MCF 10A (cell line): ENCODE measurements at regions not wholly inside any gene's neighbourhood (a gene's known extent, or its start where the extent isn't known, plus 50 kb on each side); places are given as distances from the start of the nearest gene placed in this dataset.

Source experiments
- BruUV-seq: library from RNA; stranded (reverse); fragments of 400-500 nt; replicated peaks from 2 replicates; lab custom pipeline; 2021; lab: Mats Ljungman, UMichigan
- CTCF ChIA-PET: fragments of 300-600 bp; sonication (Branson Sonifier 250); formaldehyde crosslinking; extraction: SDS; loops from one replicate; lab custom pipeline; 2021; ENCODE audit warnings: antibody characterized with exemption, inconsistent platforms; lab: Yijun Ruan, JAX
- POLR2A ChIA-PET: fragments of 300-600, 350-650 bp; sonication (Branson Sonifier 250); formaldehyde crosslinking; extraction: SDS; loops from one replicate; lab custom pipeline; 2020; ENCODE audit warnings: antibody characterized with exemption, inconsistent platforms; lab: Yijun Ruan, JAX
- DNase-seq: peaks from one replicate; pipeline ENCODE4 v3.0.0-alpha.2; 2018; ENCODE audit not compliant: unreplicated experiment
- H3K27ac Mint-ChIP-seq: one replicate; pipeline ENCODE4 v1.8.0; 2022; ENCODE audit warnings: mild to moderate bottlenecking, low read depth, mixed read lengths; ENCODE audit not compliant: unreplicated experiment
- H3K27me3 Mint-ChIP-seq: one replicate; pipeline ENCODE4 v1.8.0; 2022; ENCODE audit warnings: mixed read lengths; ENCODE audit not compliant: insufficient read depth, unreplicated experiment
- H3K36me3 Mint-ChIP-seq: one replicate; pipeline ENCODE4 v1.8.0; 2022; ENCODE audit warnings: mild to moderate bottlenecking, moderate library complexity, mixed read lengths; ENCODE audit not compliant: insufficient read depth, unreplicated experiment
- H3K4me1 Mint-ChIP-seq: one replicate; pipeline ENCODE4 v1.8.0; 2022; ENCODE audit warnings: mixed read lengths; ENCODE audit not compliant: insufficient read depth, unreplicated experiment
- H3K4me3 Mint-ChIP-seq: one replicate; pipeline ENCODE4 v1.8.0; 2022; ENCODE audit warnings: mild to moderate bottlenecking, moderate library complexity, mixed read lengths; ENCODE audit not compliant: unreplicated experiment
- H3K9me3 Mint-ChIP-seq: one replicate; pipeline ENCODE4 v1.8.0; 2022; ENCODE audit warnings: mixed read lengths; ENCODE audit not compliant: unreplicated experiment
- CTCF ChIP-seq: fragments of 200-600 bp; IDR thresholded peaks from one replicate; pipeline ENCODE4 v1.8.0; 2022; ENCODE audit warnings: antibody characterized with exemption, mild to moderate bottlenecking; ENCODE audit not compliant: unreplicated experiment
- intact Hi-C: fragments of 100-400 bp; cut with micrococcal nuclease; formaldehyde crosslinking; loops from 2 replicates; pipeline ENCODE4 v1.14.1; 2022

GRCh38 chr3:117790235-117790987 lies 1080.8 kb downstream of the TUSC7 start:
- H3K9me3 Mint-ChIP-seq, result no peaks in the 10 kb centered on the region
- CTCF ChIA-PET, result no interaction called here
- no peak overlapping the region for H3K4me3 Mint-ChIP-seq
- DNase-seq, result no peak
- H3K4me1 Mint-ChIP-seq, result peaks cover 6% of the 10 kb centered on the region
- no peaks in the 10 kb centered on the region for H3K36me3 Mint-ChIP-seq
- TF ChIP-seq CTCF, result no peak
- POLR2A ChIA-PET, result no interaction called here
- BruUV-seq, result no TSS peak
- intact Hi-C loops, result no loop called here
- no peaks in the 10 kb centered on the region for H3K27me3 Mint-ChIP-seq
- no peak overlapping the region for H3K27ac Mint-ChIP-seq

GRCh38 chr3:117793622-117794265 lies 1084.2 kb downstream of the TUSC7 start:
- no peak for DNase-seq
- H3K4me1 Mint-ChIP-seq, result peaks cover 12% of the 10 kb centered on the region
- TF ChIP-seq CTCF, result no peak
- H3K9me3 Mint-ChIP-seq, result no peaks in the 10 kb centered on the region
- no peak overlapping the region for H3K27ac Mint-ChIP-seq
- POLR2A ChIA-PET, result no interaction called here
- CTCF ChIA-PET, result interaction anchor here (0.7 to 0.9 kb wide), 2 partner anchors 20 to 1863 kb away, joined by 3 read pairs; no protein-coding TSS in a partner anchor
- H3K27me3 Mint-ChIP-seq, result no peaks in the 10 kb centered on the region
- no peaks in the 10 kb centered on the region for H3K36me3 Mint-ChIP-seq
- intact Hi-C loops, result no loop called here
- no peak overlapping the region for H3K4me3 Mint-ChIP-seq
- BruUV-seq, result no TSS peak

GRCh38 chr3:117798221-117798620 lies 1088.6 kb downstream of the TUSC7 start:
- H3K9me3 Mint-ChIP-seq, result no peaks in the 10 kb centered on the region
- BruUV-seq, result no TSS peak
- POLR2A ChIA-PET, result no interaction called here

More at GRCh38 chr3:117798221-117798620, 1088.6 kb downstream of the TUSC7 start:
- H3K36me3 Mint-ChIP-seq, result no peaks in the 10 kb centered on the region
- DNase-seq, result no peak
- no peaks in the 10 kb centered on the region for H3K27me3 Mint-ChIP-seq
- intact Hi-C loops, result no loop called here
- CTCF ChIA-PET, result interaction anchor here (0.6 kb wide), 1 partner anchor 1039 kb away, joined by 4 read pairs; no protein-coding TSS in a partner anchor
- TF ChIP-seq CTCF, result no peak
- H3K4me3 Mint-ChIP-seq, result no peak overlapping the region
- H3K27ac Mint-ChIP-seq, result no peak overlapping the region
- peaks cover 12% of the 10 kb centered on the region for H3K4me1 Mint-ChIP-seq
